HG03097 (cell line): ENCODE measurements at regions not wholly inside any gene's neighbourhood (a gene's known extent, or its start where the extent isn't known, plus 50 kb on each side); places are given as distances from the start of the nearest gene placed in this dataset.
"Not testable (repeated sequence)": the region's sequence is repeated elsewhere in the genome, so short reads cannot be mapped to it uniquely, and the experiment has no call there.

Source experiments
- ATAC-seq: cut with Tn5 transposase; IDR thresholded peaks from one replicate; pipeline ENCODE4 v1.9.1; 2021; ENCODE audit not compliant: unreplicated experiment, low FRiP score

DNA sequence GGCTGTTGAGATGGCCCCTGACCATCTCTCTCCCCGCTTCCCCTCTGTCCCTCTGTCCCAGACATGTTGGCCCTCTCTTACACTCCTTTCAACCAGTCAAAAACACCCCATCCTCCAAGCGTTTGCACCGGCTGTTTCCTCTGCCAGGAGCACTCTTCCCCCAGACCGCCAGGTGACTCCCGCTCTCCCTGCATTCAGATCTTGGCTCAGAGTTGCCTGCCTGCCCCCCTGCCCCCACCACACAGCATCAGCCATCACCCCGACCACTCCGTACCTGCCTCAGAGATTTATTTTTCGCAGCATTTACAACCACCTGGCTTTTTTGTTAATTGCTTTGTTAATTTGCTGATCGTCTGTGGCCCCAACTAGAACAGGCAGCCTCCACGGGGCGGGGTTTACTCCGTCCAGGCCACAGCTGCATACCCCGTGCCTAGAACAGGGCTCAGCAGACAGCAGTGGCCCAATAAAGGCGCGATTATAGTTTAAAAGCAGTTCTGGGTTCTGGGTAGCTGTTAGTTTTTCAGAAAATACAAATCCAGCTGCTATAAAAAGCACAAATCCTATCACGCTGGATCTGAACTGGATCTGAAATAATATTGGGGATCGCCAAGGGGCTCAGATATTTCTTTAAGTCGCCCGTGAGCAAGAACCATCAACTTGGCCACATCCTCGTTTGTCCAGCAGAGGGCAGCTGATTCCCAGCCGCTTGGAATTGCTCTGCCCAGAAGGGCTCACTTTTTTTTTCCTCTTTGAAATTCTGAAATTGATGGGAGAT is 173.6 kb downstream of the IRF8 start:
- ATAC-seq: no peak

DNA sequence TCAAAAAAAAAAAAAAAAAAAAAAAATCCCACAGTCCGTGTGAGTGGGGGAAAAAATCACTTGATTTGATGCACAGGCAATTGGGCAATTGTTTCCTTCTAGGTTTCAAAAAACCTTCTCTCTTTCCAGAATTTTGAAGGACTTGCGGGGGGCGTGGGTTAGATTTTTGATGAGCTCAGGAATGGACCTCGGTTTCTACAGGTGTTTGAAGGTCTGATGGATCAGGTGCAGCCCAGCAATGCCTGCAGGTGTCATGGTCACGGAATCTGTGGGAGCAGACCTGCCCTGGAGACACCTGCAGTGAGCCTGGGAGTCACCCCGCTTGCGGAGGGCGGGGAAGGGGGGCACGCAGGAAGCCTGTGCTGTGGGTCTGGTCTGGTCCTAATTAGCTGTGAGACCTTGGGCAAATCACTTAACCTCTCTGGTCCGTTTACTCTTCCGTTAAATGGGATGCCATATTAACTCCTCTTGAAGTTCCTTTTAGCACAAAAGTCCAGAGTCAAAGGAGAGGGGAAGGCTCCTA is 174.2 kb downstream of the IRF8 start:
- ATAC-seq: no peak

DNA sequence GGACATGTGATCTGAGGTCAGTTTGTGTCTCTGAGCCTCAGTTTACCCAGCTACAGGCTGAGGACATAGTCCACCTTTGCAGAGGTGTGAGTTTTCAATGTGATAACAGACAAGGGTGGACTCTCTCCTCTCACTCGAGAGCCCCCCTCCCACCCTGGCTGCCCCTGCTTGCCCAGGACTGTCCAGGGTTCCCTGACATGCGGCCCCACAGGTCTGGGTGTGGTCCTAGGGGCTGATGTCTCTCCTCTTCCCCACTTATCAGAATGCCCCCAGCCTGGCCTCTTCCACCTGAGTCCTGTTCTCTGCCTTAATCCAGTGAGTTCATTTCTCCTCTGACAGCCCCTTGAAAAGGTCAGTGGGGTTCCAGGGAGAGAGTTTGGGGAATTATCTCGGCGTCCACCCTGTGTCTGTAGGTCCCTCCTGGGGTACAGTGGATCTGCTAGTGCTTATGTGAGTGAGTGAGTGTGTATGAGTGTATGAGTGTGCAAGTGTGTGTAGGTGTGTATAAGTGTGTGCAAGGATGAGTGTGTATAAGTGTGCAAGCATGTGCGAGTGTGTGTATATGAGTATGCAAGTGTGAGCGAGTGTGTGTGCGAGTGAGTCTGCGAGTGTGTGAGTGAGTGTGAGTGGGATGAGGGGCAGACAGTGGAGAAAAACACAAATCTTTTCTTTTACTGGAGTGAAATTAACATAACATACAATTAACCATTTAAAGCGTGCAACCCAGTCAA is 175.0 kb downstream of the IRF8 start:
- no peak for ATAC-seq

DNA sequence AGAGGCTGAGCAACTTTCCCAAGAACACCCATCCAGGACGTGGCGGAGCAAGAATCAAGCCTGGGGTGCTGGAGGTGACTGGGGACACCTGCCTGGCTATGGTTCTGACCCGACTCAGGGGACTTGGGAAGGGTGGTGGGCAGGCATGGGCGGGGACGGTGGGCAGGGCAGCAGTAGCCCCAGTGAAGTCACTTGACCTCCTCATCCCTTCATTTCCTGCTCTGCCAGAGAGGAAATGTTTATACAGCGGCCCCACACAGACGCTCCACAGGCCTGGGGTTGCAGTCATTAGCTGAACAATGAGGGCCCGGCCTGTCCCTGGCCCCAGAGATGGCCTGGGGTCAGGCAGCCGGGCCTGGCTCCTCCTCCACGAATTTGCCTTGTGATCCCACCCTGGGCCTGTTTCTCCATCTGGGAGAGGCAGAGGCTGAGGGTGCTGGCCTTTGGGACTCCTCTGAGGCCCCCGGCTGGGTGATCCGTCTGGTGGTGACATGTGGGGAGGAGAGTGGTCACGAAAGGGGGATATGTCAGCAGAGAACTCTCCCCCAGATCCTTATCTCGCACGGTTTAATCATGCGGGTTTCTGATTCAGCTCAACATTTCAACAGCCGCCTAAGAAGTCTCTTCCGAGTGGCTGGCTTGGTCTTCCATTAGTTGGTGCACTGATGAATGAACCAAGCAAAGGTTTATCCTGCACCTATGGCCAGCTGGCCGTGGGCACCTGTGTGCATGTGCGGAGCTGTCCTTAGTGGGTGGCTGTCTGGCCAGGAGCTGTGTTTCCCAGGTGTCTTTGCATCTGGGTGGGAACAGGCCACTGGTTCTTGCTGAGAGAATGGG is 175.9 kb downstream of the IRF8 start:
- ATAC-seq: no peak

DNA sequence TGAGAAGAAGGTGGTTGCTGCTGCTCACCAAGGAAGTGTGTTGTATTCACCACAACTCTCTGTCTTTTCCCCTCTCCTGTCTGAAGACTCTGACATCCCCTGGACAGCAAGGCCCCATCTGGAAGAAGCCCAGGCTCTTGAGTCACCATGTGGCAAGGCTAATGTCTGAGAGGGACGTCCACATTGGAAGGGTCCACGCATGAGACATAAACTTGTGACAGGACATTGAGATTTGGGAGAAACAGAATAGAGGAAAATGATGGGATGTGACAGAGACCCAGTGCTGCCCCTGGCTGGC is 176.5 kb downstream of the IRF8 start:
- no peak for ATAC-seq

DNA sequence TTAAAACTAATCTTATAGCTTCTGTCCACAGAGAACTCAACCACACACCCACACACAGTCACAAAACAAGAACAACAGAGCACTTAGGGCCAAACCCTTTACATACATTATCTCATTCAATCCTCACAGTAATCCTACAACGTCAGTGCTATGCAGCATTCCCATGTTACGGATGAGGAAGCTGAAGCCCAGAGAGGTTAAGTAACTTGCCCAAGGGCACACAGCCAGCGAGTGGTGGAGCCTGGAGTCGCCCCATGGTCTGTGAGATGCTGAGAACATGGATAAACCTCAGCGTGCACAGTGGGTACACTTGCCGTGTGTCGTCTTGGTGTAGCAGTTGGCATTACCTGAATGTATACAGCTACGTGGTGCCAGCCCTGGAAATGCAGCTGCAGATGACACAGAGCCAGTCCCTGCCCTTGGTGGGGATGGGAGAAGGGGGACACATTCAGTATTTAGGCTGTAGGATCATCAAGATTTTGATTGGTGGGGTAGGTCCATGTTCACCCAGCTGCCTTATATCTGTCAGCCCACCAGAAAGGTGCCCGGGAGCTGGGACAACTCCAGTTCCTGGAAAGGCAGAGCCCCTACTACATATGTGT is 177.0 kb downstream of the IRF8 start:
- ATAC-seq: no peak

DNA sequence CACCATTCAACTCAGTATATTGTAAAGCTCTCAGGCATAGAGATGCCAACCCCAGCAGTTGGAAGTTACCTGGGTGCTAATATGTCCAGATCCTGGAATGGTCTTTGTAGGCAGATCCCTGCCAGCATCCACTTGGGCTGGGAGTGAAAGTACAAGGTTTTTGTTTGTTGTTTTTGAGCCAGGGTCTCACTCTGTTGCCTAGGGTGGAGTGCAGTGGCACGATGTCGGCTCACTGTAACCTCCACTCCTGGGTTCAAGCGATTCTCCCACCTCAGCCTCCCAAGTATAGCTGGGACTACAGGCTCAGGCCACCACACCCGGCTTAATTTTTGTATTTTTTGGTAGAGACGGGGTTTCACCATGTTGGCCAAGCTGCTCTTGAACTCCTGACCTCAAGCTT is 177.6 kb downstream of the IRF8 start:
- no peak for ATAC-seq

DNA sequence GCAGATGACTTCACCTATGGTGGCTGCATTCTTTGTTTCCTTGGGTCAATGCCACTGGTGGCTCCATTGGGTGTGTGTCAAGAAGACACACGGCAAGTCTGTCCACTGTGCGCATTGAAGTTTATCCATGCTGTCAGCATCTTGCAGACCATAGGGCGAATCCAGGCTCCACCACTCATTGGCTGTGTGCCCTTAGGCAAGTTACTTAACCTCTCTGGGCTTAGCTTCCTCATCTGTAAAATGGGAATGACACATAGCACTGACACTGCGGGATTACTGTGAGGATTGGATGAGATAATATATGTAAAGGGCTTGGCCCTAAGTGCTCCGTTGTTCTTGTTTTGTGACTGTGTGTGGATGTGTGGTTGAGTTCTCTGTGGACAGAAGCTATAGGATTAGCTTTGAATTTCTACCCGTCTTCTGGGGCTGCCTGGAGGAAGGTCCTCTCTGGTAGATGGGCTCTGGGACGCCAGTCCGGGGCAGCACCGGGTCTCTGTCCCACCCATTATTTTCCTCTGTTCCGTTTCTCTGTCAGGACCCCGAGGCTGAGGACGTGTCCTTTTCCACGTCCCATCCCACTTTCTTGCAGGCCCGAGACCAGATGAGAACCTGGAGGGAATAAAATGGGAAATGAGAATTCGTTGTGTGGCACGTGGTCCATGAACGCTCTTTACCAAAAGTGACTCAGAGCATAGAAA is 178.4 kb downstream of the IRF8 start:
- no peak for ATAC-seq

DNA sequence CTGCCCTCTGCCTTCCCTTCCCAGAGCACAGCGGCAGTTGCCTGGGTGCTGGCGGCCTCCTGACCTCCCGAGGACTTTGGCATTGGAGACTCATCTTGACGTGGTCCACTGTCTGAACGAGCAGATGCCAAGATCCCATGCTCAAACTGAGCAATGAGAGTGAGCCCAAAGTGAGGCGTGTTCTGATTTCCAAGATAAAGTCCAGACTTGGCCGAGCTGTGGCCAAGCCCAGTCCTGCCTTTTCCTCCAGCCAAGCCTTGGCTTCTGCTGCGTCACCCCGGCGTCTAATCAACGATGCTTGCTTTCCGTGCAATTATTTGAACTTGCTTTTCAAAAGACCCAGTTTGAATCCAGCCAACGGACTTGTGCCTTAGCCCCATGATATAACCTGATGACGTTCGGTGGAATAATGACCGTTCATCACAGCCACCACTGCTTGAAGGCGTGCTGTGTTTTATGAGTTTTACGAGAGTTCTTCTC is 179.2 kb downstream of the IRF8 start:
- no peak for ATAC-seq

DNA sequence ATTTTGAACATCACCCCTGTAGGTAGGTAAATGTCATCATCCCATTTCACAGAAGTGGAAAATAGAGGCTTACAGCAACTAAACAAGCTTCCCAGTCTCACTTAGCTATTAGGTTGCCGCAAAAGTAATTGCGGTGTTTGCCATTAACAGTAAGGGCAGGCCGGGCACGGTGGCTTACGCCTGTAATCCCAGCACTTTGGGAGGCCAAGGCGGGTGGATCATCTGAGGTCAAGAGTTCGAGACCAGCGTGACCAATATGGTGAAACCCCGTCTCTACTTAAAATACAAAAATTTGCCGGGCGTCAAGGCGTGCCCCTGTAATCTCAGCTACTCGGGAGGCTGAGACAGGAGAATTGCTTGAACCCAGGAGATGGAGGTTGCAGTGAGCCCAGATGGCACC is 179.7 kb downstream of the IRF8 start:
- not testable (repeated sequence) for ATAC-seq

DNA sequence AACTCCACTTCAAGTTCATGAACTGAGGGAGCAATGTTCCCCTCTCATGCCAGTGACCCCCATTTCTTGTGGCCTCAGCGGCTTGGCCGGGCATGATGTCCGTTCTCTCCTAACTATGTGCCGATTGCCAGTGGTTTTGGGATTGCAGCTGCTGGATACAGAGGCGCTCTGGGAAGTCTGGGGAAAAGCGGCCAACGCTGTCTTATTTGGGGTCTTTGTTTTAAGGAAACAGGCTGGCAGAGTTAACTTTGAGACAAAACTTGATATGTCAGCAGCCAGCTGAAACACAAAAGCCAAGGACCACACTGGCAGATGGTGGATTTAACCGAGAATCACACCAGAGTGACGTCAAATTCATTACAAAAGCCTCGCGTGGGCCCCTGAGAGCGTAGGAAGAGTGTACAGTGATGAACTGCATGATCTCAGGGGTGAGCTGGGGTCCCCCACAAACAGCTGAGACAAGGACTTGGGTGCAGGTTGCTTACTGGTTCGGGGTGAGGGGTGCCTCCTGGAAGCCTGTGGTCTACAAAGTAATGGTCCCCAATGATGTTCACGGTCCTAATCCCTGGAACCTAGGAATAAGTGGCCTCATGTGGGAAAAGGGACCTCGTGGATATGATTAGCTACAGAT is 180.4 kb downstream of the IRF8 start:
- no peak for ATAC-seq

DNA sequence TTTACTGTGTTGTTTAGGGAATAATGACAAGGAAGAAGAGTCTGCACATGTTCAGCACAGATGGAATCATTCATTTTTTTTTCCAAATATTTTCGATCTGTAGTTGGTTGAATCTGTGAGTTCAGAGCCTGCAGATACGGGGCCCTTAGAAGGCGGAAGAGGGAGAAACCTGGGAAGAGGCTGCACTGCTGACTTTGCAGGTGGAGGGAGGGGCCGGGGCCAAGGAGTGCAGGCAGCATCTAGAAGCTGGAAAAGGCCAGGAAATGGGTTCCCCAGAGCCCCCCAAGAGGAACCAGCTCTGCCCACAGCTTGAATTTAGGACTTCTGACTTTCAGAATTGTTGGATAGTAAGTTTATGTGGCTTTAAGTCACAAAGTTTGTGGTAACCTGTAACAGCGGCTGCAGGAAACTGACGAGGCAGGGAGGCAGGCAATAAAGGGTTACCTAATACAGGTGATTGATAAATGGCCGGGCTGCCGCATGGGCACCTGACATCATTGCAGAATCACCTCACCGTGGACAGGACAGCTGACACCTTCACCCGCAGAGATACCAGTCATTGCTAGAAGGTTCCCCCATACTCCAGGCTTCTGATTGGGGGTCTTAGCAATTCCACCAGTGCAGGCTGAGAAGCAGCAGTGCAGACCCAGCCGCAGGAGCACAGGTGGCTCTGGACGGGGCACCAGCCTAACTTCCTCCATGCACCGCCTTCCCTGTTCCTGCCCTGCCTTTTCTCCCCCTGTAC is 181.3 kb downstream of the IRF8 start:
- ATAC-seq: no peak

DNA sequence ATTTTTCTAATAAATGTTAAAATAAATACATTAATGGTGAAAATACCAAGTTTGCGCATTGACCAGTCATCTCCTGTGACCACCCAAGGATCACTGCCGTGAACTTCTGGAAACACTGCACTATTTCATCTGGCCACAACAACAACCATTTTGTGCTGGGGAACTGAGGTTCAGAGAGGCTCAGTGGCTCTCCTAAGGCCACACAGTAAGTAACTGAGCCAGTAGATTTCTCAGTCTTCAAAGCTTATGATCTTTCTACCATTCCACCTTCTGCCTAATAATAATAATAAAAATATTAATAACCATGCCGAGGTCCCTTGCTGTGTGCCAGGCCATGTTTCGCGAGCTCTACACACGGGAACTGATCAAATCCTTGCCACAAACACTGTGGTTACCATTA is 182.0 kb downstream of the IRF8 start:
- no peak for ATAC-seq

DNA sequence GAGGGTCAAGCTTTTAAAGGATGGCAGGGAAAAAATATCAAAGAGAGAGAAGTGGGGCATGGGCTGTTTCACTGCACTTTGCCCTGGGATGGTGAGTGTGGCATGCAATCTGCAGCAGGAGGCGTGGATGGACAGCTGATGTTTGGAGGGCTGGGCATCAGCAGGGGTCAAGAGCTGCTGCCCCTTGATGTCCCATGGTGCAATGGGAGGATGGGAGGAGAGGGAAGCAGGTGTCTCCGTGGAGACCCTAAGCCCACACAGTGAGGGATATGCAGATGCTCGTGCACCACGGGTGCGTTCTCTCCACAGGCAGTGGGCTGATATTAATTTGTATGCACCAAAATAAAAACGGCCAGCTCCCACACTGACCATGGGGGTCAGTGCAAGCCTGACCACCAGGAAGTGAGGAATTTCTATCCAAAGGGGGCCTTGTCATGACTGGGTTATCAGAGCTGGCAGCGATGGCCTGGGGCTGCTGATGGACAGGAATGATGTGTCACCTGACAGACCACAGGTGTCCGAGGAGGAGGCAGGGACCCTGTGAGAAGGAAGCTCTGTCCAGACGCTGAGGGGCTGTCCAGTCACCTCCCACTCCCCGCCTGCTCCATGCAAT is 183.6 kb downstream of the IRF8 start:
- ATAC-seq: no peak

DNA sequence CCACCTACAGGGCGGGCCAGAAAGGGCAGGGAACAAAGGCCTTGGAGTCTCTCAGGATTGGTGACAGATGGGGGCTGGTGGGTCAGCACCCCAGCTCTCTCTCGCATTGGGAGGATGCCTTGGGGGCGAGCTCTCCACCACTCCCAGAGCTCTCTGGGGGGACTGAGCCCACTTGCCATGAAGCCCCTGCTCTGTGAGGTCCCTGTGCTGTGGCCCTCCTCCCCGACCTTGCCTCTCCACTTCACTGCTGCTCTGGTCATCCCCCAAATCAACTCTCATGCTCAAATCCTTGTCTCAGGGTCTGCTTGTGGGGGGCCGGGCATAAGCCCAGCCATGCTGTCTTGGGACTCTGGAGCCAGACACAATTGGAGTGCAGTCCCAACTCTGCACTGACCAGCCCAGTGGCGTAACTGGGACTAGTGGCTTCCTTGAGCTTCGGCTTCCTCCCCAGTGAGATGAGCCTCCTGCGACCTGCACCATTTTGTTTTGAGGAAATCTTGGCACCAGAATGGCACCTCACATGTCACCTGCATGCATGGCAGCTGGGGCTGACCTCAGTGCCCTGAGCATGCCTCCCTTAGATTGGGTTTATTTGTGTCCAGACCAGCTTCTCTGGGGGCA is 184.5 kb downstream of the IRF8 start:
- no peak for ATAC-seq

DNA sequence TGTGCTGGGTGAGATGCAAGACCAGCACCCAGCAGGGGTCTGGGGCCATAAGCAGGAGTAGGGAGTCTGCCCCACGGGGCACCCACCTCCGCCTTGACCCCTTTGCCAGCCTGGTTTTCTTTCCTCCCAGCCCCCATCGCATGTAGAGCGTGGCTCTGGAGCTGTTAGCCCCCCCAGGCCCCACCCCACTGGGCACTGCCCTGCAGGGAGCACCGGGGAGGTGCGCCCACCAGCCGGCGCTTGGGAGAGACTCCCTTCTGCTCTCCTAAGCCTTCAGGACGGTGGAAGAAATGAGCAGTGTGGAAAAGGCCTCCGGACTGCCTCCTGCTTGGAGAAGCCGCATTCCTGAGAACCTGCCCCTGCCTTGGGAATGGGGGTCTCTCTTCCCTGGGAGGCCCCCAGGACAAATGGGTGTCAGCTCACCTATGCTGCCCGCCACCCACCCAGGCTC is 186.2 kb downstream of the IRF8 start:
- ATAC-seq: no peak

DNA sequence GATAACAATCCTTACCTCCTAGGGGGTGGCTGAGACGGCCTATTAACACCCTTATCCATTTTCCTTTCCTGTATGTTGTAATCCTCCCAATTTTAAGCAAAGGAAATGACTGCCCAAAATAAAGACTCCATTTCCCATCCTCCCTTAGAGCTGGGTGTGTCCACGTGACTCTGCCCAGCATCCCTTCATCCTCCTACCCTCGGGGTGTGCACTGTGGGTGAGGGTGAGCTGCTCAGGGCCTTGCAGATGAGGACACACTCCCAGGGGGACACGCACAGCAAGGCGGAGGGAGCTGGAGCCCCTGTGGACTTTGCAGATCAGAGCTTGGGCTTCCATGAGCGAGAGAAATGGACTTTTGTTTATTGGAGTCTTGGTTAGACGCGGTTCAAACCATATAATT is 186.8 kb downstream of the IRF8 start:
- ATAC-seq: no peak

DNA sequence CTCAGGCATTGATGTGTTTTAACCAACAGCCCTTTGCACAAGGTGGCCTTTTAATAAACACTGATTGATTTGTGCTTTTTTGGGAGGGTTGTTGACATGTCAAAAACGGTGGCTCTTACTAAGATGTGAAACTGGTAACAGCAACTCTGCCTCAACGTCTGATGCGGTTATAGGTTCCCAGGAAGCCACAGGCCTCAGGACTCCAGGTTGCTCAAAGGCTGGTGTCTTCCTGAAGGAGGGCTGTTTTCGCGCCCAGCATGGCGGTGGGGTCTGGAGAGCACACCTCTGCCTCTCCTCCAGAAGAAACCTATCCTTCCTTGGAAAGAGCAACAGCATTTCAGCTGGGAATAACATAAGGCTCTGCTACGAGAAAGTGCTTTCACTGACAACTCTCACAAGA is 187.5 kb downstream of the IRF8 start:
- no peak for ATAC-seq
